ENCODE measurements at regions not wholly inside any gene's neighbourhood (a gene's known extent, or its start where the extent isn't known, plus 50 kb on each side); places are given as distances from the start of the nearest gene placed in this dataset.

DNA sequence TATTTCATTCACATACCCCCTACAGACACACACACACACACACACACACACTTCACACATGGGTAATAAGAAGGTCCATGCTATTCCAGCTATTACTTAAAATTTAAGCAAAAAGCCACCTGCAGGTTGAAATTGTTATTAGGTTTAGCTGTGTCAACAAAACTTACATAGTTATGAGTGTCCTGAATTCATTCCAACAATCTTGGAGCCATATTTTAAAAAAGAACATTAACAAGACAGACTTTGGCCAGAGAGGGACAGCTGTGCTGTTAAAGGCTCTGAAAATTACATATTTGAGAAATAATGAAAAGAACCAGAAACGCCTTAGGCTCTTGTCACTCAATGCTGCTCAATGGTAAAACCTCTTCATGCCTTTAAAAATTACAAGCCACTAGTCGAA lies 455.3 kb downstream of the EPM2A start:
- no peak for TF ChIP-seq POLR2A (IDR thresholded peaks at IDR 0.05; ENCODE audit: low read length)
- no peak for TF ChIP-seq GATA1 (IDR thresholded peaks at IDR 0.05; ENCODE audit: low read depth, low read length)
